Keratinocyte (primary cell): ENCODE measurements at regions not wholly inside any gene's neighbourhood (a gene's known extent, or its start where the extent isn't known, plus 50 kb on each side); places are given as distances from the start of the nearest gene placed in this dataset.
"Not testable (repeated sequence)": the region's sequence is repeated elsewhere in the genome, so short reads cannot be mapped to it uniquely, and the experiment has no call there.

Experiments
- DNase-seq: peaks from one replicate; pipeline ENCODE4 v3.0.0-alpha.2; 2011; ENCODE audit warnings: low read depth, missing footprints, low spot score
- FAIRE-seq: peaks from 2 replicates; lab custom pipeline; 2011; peaks lifted over from hg19 to GRCh38; lab: Jason Lieb, UNC
- H2AFZ ChIP-seq: 2 replicates; pipeline ENCODE4 v1.6.0; 2012; ENCODE audit warnings: low read length, control low read depth, inconsistent platforms; ENCODE audit not compliant: control insufficient read depth
- H3K27ac ChIP-seq: 2 replicates; pipeline ENCODE4 v1.5.1; 2011; ENCODE audit warnings: low read length; ENCODE audit not compliant: control insufficient read depth, insufficient read depth
- H3K27me3 ChIP-seq: 3 replicates; pipeline ENCODE4 v1.6.0; 2011; ENCODE audit warnings: low read length; ENCODE audit not compliant: control insufficient read depth, insufficient read depth; ENCODE audit errors: extremely low read depth
- H3K36me3 ChIP-seq, 2 experiments: 2 replicates in 1 of 2; 3 replicates in 1 of 2; pipeline ENCODE4 v1.5.1; 2011; ENCODE audit warnings: low read length in 2 of 2, mild to moderate bottlenecking in 1 of 2; ENCODE audit not compliant: control insufficient read depth in 2 of 2, insufficient read depth in 2 of 2; ENCODE audit errors: extremely low read depth in 1 of 2
- H3K4me1 ChIP-seq: 3 replicates; pipeline ENCODE4 v1.5.1; 2011; ENCODE audit warnings: low read length; ENCODE audit not compliant: control insufficient read depth, insufficient read depth; ENCODE audit errors: extremely low read depth
- H3K4me2 ChIP-seq: 3 replicates; pipeline ENCODE4 v1.6.0; 2011; ENCODE audit warnings: low read depth, low read length; ENCODE audit not compliant: control insufficient read depth, insufficient read depth; ENCODE audit errors: extremely low read depth
- H3K4me3 ChIP-seq, 3 experiments: fragments of 200-600 bp in 1 of 3; sonication (generic) in 1 of 3; 2 replicates in 2 of 3; 3 replicates in 1 of 3; pipeline ENCODE4 v1.5.1; 2011 to 2016; ENCODE audit warnings: low read length in 3 of 3, mild to moderate bottlenecking in 3 of 3, control low read depth in 2 of 3, inconsistent platforms in 1 of 3, low read depth in 1 of 3, mixed read lengths in 1 of 3, mixed run types in 1 of 3, moderate library complexity in 1 of 3; ENCODE audit not compliant: control insufficient read depth in 2 of 3, insufficient read depth in 2 of 3; ENCODE audit errors: extremely low read depth in 1 of 3
- H3K79me2 ChIP-seq: 2 replicates; pipeline ENCODE4 v1.6.0; 2012; ENCODE audit warnings: low read length; ENCODE audit not compliant: control insufficient read depth, insufficient read depth
- H3K9ac ChIP-seq: 3 replicates; pipeline ENCODE4 v1.6.0; 2011; ENCODE audit warnings: low read length; ENCODE audit not compliant: control insufficient read depth, insufficient read depth; ENCODE audit errors: extremely low read depth
- H3K9me1 ChIP-seq: 3 replicates; pipeline ENCODE4 v1.6.0; 2011; ENCODE audit warnings: low read length; ENCODE audit not compliant: control insufficient read depth, insufficient read depth; ENCODE audit errors: extremely low read depth
- H3K9me3 ChIP-seq: 2 replicates; pipeline ENCODE4 v1.5.1; 2012; ENCODE audit warnings: low read depth, low read length; ENCODE audit not compliant: control insufficient read depth
- H4K20me1 ChIP-seq: 3 replicates; pipeline ENCODE4 v1.6.0; 2011; ENCODE audit warnings: low read length; ENCODE audit not compliant: control insufficient read depth, insufficient read depth; ENCODE audit errors: extremely low read depth
- EZH2 ChIP-seq: IDR thresholded peaks from one replicate; pipeline ENCODE4 v1.6.1; 2012; ENCODE audit warnings: inconsistent platforms, mild to moderate bottlenecking, low read length, moderate library complexity
- dilution Hi-C: fragments of 300-500 bp; cut with MboI; formaldehyde crosslinking; loops from one replicate; pipeline ENCODE4 v1.7.0; 2020; ENCODE audit warnings: low sequenced_read_pairs; ENCODE audit not compliant: extremely low pct_ligation_motif_present
- TF ChIP-seq, protein P1 (sequence below), 3 experiments: IDR thresholded peaks in 1 of 3; conservative IDR thresholded peaks in 1 of 3; optimal IDR thresholded peaks in 1 of 3; 2 replicates in 2 of 3; 3 replicates in 1 of 3; pipeline versions ENCODE3 to v1.5.1; 2011; ENCODE audit warnings: low read length in 3 of 3, mild to moderate bottlenecking in 3 of 3, moderate library complexity in 2 of 3, control low read depth in 1 of 3, inconsistent platforms in 1 of 3; ENCODE audit not compliant: insufficient read depth in 2 of 3; ENCODE audit errors: extremely low read depth in 1 of 3

DNA sequence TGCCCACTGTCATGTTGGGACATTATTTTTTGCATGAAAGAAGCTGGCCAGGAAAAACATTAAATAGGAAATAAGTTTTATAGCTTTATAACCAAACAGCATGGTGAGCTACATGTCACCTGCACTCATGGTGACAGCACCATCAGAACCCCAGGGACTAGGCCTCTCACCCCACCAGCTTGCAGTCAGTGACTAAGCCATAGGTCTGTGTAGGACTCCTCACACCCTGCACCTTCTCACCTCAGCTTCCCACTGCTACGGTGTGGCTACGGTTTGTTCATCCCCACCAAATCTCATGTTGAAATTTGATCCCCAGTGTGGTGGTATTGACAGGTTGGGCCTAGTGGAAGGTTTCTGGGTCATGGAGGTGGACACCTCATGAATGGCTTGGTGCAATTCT is 161.3 kb upstream of the VIPR2 start:
- Histone ChIP-seq H3K27me3 (no peaks in the 10 kb centered on the region), H3K4me1 (peaks cover 7% of the 10 kb centered on the region), H4K20me1 (no peaks in the 10 kb centered on the region), H3K9me3 (no peaks in the 10 kb centered on the region), H3K9ac (no peak overlapping the region), H3K9me1 (no peaks in the 10 kb centered on the region), H2AFZ (no peak overlapping the region), H3K4me3 (no peak overlapping the region), H3K27ac (no peak overlapping the region), H3K4me2 (no peak overlapping the region), H3K79me2 (no peaks in the 10 kb centered on the region), H3K36me3 (no peaks in the 10 kb centered on the region)
- FAIRE-seq (no peak), DNase-seq (no peak)
- TF ChIP-seq, protein P1, sequence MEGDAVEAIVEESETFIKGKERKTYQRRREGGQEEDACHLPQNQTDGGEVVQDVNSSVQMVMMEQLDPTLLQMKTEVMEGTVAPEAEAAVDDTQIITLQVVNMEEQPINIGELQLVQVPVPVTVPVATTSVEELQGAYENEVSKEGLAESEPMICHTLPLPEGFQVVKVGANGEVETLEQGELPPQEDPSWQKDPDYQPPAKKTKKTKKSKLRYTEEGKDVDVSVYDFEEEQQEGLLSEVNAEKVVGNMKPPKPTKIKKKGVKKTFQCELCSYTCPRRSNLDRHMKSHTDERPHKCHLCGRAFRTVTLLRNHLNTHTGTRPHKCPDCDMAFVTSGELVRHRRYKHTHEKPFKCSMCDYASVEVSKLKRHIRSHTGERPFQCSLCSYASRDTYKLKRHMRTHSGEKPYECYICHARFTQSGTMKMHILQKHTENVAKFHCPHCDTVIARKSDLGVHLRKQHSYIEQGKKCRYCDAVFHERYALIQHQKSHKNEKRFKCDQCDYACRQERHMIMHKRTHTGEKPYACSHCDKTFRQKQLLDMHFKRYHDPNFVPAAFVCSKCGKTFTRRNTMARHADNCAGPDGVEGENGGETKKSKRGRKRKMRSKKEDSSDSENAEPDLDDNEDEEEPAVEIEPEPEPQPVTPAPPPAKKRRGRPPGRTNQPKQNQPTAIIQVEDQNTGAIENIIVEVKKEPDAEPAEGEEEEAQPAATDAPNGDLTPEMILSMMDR (optimal IDR thresholded peaks at IDR 0.05 in 1 of 3, IDR thresholded peaks at IDR 0.05 in 1 of 3, conservative IDR thresholded peaks at IDR 0.05 in 1 of 3; ENCODE audit: extremely low read depth in 1 of 3, insufficient read depth in 2 of 3, low read length in 3 of 3) = no peak
- no peak for TF ChIP-seq EZH2
- dilution Hi-C loops = no loop called here

DNA sequence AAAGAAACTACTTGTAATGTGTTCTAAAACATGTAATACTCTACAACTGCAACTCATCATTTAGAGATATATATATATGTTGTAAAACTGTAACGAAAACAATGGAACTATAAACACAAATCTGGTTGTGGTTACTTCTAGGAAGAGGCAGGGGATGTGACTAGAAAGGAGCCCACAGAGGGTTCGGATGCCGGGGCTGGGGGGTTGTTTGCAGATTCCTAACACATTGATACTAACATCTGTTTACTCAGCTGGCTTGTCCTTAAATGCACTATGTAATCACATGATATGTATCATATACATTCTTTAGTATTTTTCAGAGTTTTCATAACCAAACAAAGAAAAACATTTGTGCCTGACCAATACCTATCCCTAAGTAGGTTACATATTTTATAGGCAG is 160.5 kb upstream of the VIPR2 start:
- H2AFZ ChIP-seq, FAIRE-seq, dilution Hi-C loops: not testable (repeated sequence)

DNA sequence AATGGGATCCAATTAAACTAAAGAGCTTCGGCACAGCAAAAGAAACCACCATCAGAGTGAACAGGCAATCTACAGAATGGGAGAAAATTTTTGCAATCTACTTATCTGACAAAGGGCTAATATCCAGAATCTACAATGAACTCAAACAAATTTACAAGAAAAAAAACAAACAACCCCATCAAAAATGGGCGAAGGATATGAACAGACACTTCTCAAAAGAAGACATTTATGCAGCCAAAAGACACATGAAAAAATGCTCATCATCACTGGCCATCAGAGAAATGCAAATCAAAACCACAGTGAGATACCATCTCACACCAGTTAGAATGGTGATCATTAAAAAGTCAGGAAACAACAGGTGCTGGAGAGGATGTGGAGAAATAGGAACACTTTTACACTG is 158.8 kb upstream of the VIPR2 start:
- H3K79me2 ChIP-seq, H3K27ac ChIP-seq, H2AFZ ChIP-seq, H3K27me3 ChIP-seq, dilution Hi-C loops, H3K9me1 ChIP-seq, H3K4me2 ChIP-seq, FAIRE-seq, H3K36me3 ChIP-seq, H3K4me3 ChIP-seq, H3K9me3 ChIP-seq, H3K4me1 ChIP-seq, H3K9ac ChIP-seq, DNase-seq, H4K20me1 ChIP-seq: not testable (repeated sequence)

More for the DNA sequence above, 160.5 kb upstream of the VIPR2 start:
- H3K27me3 ChIP-seq, DNase-seq, H3K4me1 ChIP-seq, H3K36me3 ChIP-seq, H3K9me1 ChIP-seq, H4K20me1 ChIP-seq, H3K9ac ChIP-seq, H3K4me3 ChIP-seq, H3K4me2 ChIP-seq, H3K27ac ChIP-seq, H3K79me2 ChIP-seq, H3K9me3 ChIP-seq: not testable (repeated sequence)
